PC-9 (cell line): ENCODE measurements at regions not wholly inside any gene's neighbourhood (a gene's known extent, or its start where the extent isn't known, plus 50 kb on each side); places are given as distances from the start of the nearest gene placed in this dataset.

ENCODE experiments used
- BruUV-seq: library from RNA; stranded (reverse); fragments of 400-500 nt; replicated peaks from 2 replicates; lab custom pipeline; 2021; lab: Mats Ljungman, UMichigan
- CTCF ChIA-PET: fragments of 300-600 bp; sonication (Branson Sonifier 250); formaldehyde crosslinking; loops from one replicate; lab custom pipeline; 2022; ENCODE audit warnings: antibody characterized with exemption; lab: Charles Lee
- POLR2A ChIA-PET: fragments of 300-600 bp; sonication (Branson Sonifier 250); formaldehyde crosslinking; loops from one replicate; lab custom pipeline; 2022; ENCODE audit warnings: antibody characterized with exemption; ENCODE audit not compliant: unreplicated experiment; lab: Charles Lee
- DNase-seq, 2 experiments: peaks; one replicate each; pipeline versions ENCODE4 v3.0.0 to v3.0.0-alpha.2; 2015 to 2022; ENCODE audit warnings: mixed read lengths in 1 of 2
- H2AFZ ChIP-seq: fragments of 200-600 bp; sonication (generic); 2 replicates; pipeline ENCODE4 v1.8.1; 2017; ENCODE audit warnings: antibody characterized with exemption
- H3F3A ChIP-seq: fragments of 200-600 bp; sonication (generic); 2 replicates; pipeline ENCODE4 v1.8.1; 2017; ENCODE audit warnings: antibody characterized with exemption, mild to moderate bottlenecking, low read depth; ENCODE audit not compliant: insufficient read depth
- H3K27ac ChIP-seq: fragments of 200-600 bp; sonication (generic); 2 replicates; pipeline ENCODE4 v1.6.1; 2016; ENCODE audit warnings: mixed run types
- H3K27me3 ChIP-seq: fragments of 200-600 bp; sonication (generic); 2 replicates; pipeline ENCODE4 v1.6.1; 2016; ENCODE audit warnings: low read depth, mixed run types; ENCODE audit not compliant: insufficient read depth
- H3K36me3 ChIP-seq: fragments of 200-600 bp; sonication (generic); 2 replicates; pipeline ENCODE4 v1.6.1; 2016; ENCODE audit warnings: low read depth, mixed run types
- H3K4me1 ChIP-seq: fragments of 200-600 bp; sonication (generic); replicated peaks from 2 replicates; pipeline ENCODE4 v1.6.1; 2016; ENCODE audit warnings: mixed run types; ENCODE audit not compliant: insufficient read depth
- H3K4me2 ChIP-seq: fragments of 200-600 bp; sonication (generic); 2 replicates; pipeline ENCODE4 v1.6.1; 2017; ENCODE audit warnings: mixed run types
- H3K4me3 ChIP-seq: fragments of 200-600 bp; sonication (generic); 2 replicates; pipeline ENCODE4 v1.6.1; 2016; ENCODE audit warnings: mixed run types
- H3K79me2 ChIP-seq: fragments of 200-600 bp; sonication (generic); 2 replicates; pipeline ENCODE4 v1.6.1; 2017; ENCODE audit warnings: low read depth, mixed run types
- H3K9me2 ChIP-seq: fragments of 200-600 bp; sonication (generic); 2 replicates; pipeline ENCODE4 v1.8.1; 2017; ENCODE audit warnings: mild to moderate bottlenecking; ENCODE audit not compliant: insufficient read depth
- H3K9me3 ChIP-seq: fragments of 200-600 bp; sonication (generic); 2 replicates; pipeline ENCODE4 v1.8.1; 2016; ENCODE audit warnings: low read depth; ENCODE audit not compliant: insufficient read depth
- H4K20me1 ChIP-seq: fragments of 200-600 bp; sonication (generic); 2 replicates; pipeline ENCODE4 v1.8.1; 2017; ENCODE audit not compliant: insufficient read depth
- EZH2 ChIP-seq: fragments of 200-600 bp; sonication (generic); IDR thresholded peaks from 2 replicates; pipeline ENCODE4 v1.8.0; 2017; ENCODE audit warnings: antibody characterized with exemption, low read depth
- intact Hi-C: fragments of 100-400 bp; cut with micrococcal nuclease; formaldehyde crosslinking; loops from one replicate; pipeline ENCODE4 v1.10.0; 2022; ENCODE audit not compliant: unreplicated experiment
- TF ChIP-seq, protein P1 (sequence below): fragments of 200-600 bp; sonication (generic); conservative IDR thresholded peaks from 2 replicates; pipeline ENCODE4 v1.6.1; 2017; ENCODE audit warnings: mixed run types, antibody characterized with exemption, mild to moderate bottlenecking, moderate library complexity

DNA sequence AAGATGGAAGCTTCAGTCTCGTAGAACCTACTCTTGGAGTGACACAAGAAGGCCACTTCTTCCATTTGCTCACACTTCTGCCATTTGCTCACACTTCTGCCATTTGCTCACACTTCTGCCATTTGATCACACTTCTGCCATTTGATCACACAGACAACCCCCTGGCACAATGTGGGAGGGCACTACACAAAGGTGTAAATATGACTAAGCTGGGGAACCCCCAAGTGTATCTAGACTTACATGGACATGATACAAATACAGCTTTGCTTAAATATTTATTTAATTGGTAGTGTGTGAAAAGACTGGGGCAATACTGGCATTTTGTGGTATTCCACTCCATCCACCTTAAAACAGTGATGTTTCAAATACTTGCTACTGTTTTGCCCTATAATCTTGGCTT lies 296.2 kb upstream of the PPFIA2 start:
- TF ChIP-seq EZH2, result no peak
- TF ChIP-seq, protein P1, sequence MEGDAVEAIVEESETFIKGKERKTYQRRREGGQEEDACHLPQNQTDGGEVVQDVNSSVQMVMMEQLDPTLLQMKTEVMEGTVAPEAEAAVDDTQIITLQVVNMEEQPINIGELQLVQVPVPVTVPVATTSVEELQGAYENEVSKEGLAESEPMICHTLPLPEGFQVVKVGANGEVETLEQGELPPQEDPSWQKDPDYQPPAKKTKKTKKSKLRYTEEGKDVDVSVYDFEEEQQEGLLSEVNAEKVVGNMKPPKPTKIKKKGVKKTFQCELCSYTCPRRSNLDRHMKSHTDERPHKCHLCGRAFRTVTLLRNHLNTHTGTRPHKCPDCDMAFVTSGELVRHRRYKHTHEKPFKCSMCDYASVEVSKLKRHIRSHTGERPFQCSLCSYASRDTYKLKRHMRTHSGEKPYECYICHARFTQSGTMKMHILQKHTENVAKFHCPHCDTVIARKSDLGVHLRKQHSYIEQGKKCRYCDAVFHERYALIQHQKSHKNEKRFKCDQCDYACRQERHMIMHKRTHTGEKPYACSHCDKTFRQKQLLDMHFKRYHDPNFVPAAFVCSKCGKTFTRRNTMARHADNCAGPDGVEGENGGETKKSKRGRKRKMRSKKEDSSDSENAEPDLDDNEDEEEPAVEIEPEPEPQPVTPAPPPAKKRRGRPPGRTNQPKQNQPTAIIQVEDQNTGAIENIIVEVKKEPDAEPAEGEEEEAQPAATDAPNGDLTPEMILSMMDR, result no peak
- no peak overlapping the region for H3K27ac ChIP-seq
- intact Hi-C loops, result no loop called here
- no peaks in the 10 kb centered on the region for H3K79me2 ChIP-seq
- ChIA-PET CTCF (no interaction called here), POLR2A (no interaction called here)
- H2AFZ ChIP-seq, result no peak overlapping the region
- DNase-seq, result no peak
- no peak overlapping the region for H3K4me2 ChIP-seq
- H4K20me1 ChIP-seq, result no peaks in the 10 kb centered on the region
- no peaks in the 10 kb centered on the region for H3K36me3 ChIP-seq
- no peak overlapping the region for H3K4me3 ChIP-seq
- H3K4me1 ChIP-seq, result no peaks in the 10 kb centered on the region; the same call in 1 of the 2 replicates
- H3K9me3 ChIP-seq, result no peaks in the 10 kb centered on the region
- no peaks in the 10 kb centered on the region for H3K27me3 ChIP-seq
- no peaks in the 10 kb centered on the region for H3F3A ChIP-seq
- no peaks in the 10 kb centered on the region for H3K9me2 ChIP-seq
- BruUV-seq, result no TSS peak

DNA sequence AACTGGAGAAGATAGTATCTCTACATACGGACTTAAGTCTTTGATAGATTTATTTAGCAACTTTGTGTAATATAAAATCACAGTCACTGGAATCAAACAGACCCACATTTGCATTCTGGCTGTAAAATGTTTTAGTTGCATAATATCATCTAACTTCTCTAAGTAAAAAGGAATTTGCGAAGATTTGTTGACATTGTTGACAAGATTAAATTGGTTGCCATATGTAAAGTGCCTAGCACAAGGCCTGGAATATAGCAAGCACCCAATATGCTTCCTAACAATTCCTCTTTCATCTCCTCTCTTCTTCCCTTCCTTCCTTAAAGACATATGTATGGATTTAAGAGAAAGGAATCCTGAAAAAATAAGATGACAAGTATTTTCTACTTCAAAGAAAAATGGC lies 295.4 kb upstream of the PPFIA2 start:
- no peaks in the 10 kb centered on the region for H3K36me3 ChIP-seq
- CTCF ChIA-PET, result no interaction called here

DNA sequence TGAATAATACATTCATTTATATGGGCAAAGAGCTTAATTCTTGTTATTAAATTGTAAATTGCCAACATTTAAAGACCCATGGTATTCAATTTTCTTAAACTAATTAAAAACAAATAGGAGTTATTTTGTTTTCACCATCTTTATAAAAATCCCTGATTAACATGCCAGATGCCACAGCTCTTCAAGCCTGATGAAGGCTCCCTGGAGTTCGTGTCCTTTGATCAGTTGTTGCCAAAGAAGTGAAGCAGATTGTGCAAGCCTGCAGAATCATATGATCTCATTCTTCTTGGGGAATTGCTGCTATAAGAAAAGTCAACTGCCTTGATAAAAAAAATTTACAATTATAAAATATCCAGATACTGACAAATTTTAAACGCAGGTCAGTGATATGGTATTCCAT lies 288.3 kb upstream of the PPFIA2 start:
- Histone ChIP-seq H3K9me2 (no peaks in the 10 kb centered on the region; the same call in 1 of the 2 replicates), H4K20me1 (no peaks in the 10 kb centered on the region), H3K36me3 (no peaks in the 10 kb centered on the region), H3K27ac (no peak overlapping the region), H3K79me2 (no peaks in the 10 kb centered on the region), H3K4me3 (no peak overlapping the region), H3K27me3 (no peaks in the 10 kb centered on the region), H3K4me1 (no peaks in the 10 kb centered on the region), H3K9me3 (no peaks in the 10 kb centered on the region), H3F3A (no peaks in the 10 kb centered on the region), H3K4me2 (no peak overlapping the region), H2AFZ (no peak overlapping the region)
- DNase-seq, result no peak
- ChIA-PET POLR2A (no interaction called here), CTCF (no interaction called here)
- intact Hi-C loops, result no loop called here
- no peak for TF ChIP-seq EZH2
- TF ChIP-seq, protein P1, result no peak
- BruUV-seq, result no TSS peak

More for the DNA sequence above, 295.4 kb upstream of the PPFIA2 start:
- no peaks in the 10 kb centered on the region for H3F3A ChIP-seq
- no peaks in the 10 kb centered on the region for H3K9me3 ChIP-seq
- no TSS peak for BruUV-seq
- no peaks in the 10 kb centered on the region; the same call in 1 of the 2 replicates for H3K4me1 ChIP-seq
- no peak overlapping the region for H3K4me3 ChIP-seq
- no peak overlapping the region for H2AFZ ChIP-seq
- intact Hi-C loops, result no loop called here
- H3K27ac ChIP-seq, result no peak overlapping the region
- no peaks in the 10 kb centered on the region for H3K27me3 ChIP-seq
- POLR2A ChIA-PET, result no interaction called here
- H3K4me2 ChIP-seq, result no peak overlapping the region
- no peaks in the 10 kb centered on the region for H3K79me2 ChIP-seq
- DNase-seq, result no peak
- no peaks in the 10 kb centered on the region for H3K9me2 ChIP-seq
- TF ChIP-seq EZH2, result no peak
- no peaks in the 10 kb centered on the region for H4K20me1 ChIP-seq

DNA sequence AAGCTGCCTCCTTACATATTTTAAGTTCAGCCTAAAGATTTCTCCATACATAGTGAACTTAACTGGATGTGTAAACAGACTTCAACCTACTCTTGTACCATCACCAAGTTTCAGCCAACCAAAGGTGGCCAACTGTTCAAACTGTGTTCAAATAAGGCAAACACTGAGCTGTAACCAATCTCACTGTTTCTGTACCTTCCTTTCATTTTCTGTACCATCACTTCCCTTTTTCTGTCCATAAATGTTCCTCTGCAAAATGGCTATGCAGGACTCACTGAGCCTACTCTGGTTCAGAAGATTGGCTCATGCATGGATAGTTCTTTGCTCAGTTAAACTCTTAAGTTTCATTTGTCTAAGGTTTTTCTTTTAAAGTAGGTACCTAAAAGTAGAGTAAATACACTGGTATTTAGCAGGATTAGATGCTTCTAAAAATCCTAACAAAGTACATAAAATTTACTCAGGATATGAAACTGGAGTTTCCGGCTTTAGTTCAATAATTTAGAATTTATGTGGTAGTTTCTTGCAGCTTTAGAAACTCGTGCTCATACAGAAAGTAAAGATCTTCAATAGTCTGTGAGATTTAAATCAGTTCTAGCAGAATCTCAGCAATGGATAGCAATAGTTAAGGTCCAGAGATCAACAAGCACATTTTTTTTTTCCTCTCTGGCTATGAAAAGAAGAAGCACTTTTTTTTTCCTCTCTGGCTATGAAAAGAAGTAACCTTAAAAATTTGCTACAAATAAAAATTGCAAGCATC lies 282.0 kb upstream of the PPFIA2 start:
- POLR2A ChIA-PET, result no interaction called here
- Histone ChIP-seq H3K36me3 (no peaks in the 10 kb centered on the region), H3K4me2 (no peak overlapping the region), H3K9me2 (no peaks in the 10 kb centered on the region), H3K27me3 (no peaks in the 10 kb centered on the region), H3K79me2 (no peaks in the 10 kb centered on the region), H3K9me3 (no peaks in the 10 kb centered on the region), H3K27ac (no peak overlapping the region), H3K4me1 (no peaks in the 10 kb centered on the region), H3K4me3 (no peak overlapping the region), H2AFZ (no peak overlapping the region), H4K20me1 (no peaks in the 10 kb centered on the region), H3F3A (no peaks in the 10 kb centered on the region)
- intact Hi-C loops, result no loop called here
- no TSS peak for BruUV-seq
- TF ChIP-seq EZH2, result no peak
- TF ChIP-seq, protein P1, result no peak
- DNase-seq, result no peak
- CTCF ChIA-PET, result no interaction called here
